Osteoblast (primary cell): ENCODE measurements at regions not wholly inside any gene's neighbourhood (a gene's known extent, or its start where the extent isn't known, plus 50 kb on each side); places are given as distances from the start of the nearest gene placed in this dataset.

ENCODE experiments used
- DNase-seq: peaks from one replicate; pipeline ENCODE4 v3.0.0; 2011; ENCODE audit warnings: low spot score, mixed read lengths; ENCODE audit not compliant: insufficient read length; ENCODE audit errors: missing footprints
- H2AFZ ChIP-seq: 2 replicates; pipeline ENCODE4 v1.6.0; 2011; ENCODE audit warnings: mild to moderate bottlenecking, low read length
- H3K27ac ChIP-seq: 2 replicates; pipeline ENCODE4 v1.5.1; 2011; ENCODE audit warnings: mild to moderate bottlenecking, low read depth, low read length, moderate library complexity
- H3K27me3 ChIP-seq: 2 replicates; pipeline ENCODE4 v1.6.0; 2012; ENCODE audit warnings: mild to moderate bottlenecking, control low read depth, inconsistent platforms, low read length, moderate library complexity; ENCODE audit not compliant: insufficient read depth
- H3K36me3 ChIP-seq: 2 replicates; pipeline ENCODE4 v1.5.1; 2011; ENCODE audit warnings: mild to moderate bottlenecking, low read length, control low read depth, moderate library complexity; ENCODE audit not compliant: insufficient read depth
- H3K4me1 ChIP-seq: 2 replicates; pipeline ENCODE4 v1.5.1; 2011; ENCODE audit warnings: mild to moderate bottlenecking, low read length, control low read depth, moderate library complexity; ENCODE audit not compliant: insufficient read depth
- H3K4me2 ChIP-seq: 2 replicates; pipeline ENCODE4 v1.6.0; 2011; ENCODE audit warnings: mild to moderate bottlenecking, low read length; ENCODE audit not compliant: insufficient read depth
- H3K4me3 ChIP-seq: fragments of 200-600 bp; sonication (generic); 3 replicates; pipeline ENCODE4 v1.5.1; 2012; ENCODE audit warnings: mild to moderate bottlenecking, low read length, inconsistent platforms; ENCODE audit not compliant: insufficient read depth
- H3K79me2 ChIP-seq: 2 replicates; pipeline ENCODE4 v1.6.0; 2012; ENCODE audit warnings: mild to moderate bottlenecking, low read length, control low read depth, inconsistent platforms; ENCODE audit not compliant: insufficient read depth
- H3K9me3 ChIP-seq: 2 replicates; pipeline ENCODE4 v1.5.1; 2011; ENCODE audit warnings: low read depth, low read length, control low read depth
- H4K20me1 ChIP-seq: 2 replicates; pipeline ENCODE4 v1.6.0; 2012; ENCODE audit warnings: mild to moderate bottlenecking, low read length, control low read depth; ENCODE audit not compliant: insufficient read depth
- TF ChIP-seq, protein P1 (sequence below): IDR thresholded peaks from 2 replicates; pipeline ENCODE4 v1.5.1; 2011; ENCODE audit warnings: mild to moderate bottlenecking, low read depth, low read length, moderate library complexity; ENCODE audit errors: extremely low read depth

DNA sequence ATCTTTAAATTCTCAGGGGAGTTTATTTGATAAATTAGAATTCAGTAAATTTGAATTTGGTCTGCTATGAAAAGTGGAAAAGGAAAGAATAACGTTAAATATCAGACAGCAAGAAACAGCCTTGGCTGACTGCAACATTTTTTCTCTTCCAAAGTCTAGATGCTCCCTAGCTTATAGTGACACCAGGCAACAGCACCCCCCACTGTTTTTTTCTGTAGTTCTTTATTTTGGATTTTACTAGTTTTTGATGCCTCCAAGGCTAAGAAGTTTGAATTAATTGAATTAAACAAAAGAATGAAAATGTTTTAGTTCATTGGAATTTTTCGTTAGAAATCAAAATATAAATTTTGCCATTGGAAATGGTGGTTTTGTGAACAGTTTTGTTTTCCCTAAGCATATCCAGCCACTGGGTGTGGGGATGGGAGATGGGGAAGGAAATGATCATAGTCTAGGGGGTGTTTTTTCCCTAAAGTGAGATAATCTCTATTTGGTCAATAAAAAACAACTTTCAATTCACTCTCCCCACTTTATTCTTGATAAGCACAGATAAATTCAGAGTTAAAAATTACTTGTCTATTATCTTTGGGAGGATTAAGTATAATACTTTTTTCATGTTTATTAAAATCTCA is 199.3 kb upstream of the CD180 start:
- H3K4me3 ChIP-seq = no peak overlapping the region
- DNase-seq = no peak
- no peak overlapping the region for H2AFZ ChIP-seq

DNA sequence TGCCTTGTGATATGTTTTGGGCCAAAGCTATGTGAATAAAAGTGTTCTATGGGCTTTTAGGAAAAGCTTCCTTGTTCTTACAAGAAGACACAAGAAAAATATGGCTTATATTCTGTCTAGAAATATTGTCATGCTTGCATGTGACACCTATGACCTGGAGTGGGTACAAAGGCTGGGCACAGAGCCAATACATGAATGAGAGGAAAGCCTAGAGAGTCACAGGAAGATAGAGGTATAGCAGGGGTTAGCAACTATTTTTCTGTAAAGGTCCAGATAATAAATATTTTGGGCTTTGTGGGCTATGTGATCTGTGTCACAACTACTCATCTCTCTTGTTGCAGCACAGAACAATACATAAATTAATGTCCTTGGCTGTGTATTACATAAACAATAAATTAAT is 196.6 kb upstream of the CD180 start:
- no peaks in the 10 kb centered on the region for H3K36me3 ChIP-seq
- no peaks in the 10 kb centered on the region for H3K27me3 ChIP-seq
- H3K4me2 ChIP-seq = no peak overlapping the region
- DNase-seq = no peak
- H2AFZ ChIP-seq = no peak overlapping the region
- no peaks in the 10 kb centered on the region for H3K79me2 ChIP-seq
- no peaks in the 10 kb centered on the region for H3K9me3 ChIP-seq
- no peak overlapping the region for H3K4me3 ChIP-seq
- no peaks in the 10 kb centered on the region for H4K20me1 ChIP-seq
- no peak overlapping the region for H3K27ac ChIP-seq
- no peaks in the 10 kb centered on the region for H3K4me1 ChIP-seq
- TF ChIP-seq, protein P1, sequence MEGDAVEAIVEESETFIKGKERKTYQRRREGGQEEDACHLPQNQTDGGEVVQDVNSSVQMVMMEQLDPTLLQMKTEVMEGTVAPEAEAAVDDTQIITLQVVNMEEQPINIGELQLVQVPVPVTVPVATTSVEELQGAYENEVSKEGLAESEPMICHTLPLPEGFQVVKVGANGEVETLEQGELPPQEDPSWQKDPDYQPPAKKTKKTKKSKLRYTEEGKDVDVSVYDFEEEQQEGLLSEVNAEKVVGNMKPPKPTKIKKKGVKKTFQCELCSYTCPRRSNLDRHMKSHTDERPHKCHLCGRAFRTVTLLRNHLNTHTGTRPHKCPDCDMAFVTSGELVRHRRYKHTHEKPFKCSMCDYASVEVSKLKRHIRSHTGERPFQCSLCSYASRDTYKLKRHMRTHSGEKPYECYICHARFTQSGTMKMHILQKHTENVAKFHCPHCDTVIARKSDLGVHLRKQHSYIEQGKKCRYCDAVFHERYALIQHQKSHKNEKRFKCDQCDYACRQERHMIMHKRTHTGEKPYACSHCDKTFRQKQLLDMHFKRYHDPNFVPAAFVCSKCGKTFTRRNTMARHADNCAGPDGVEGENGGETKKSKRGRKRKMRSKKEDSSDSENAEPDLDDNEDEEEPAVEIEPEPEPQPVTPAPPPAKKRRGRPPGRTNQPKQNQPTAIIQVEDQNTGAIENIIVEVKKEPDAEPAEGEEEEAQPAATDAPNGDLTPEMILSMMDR = no peak

More for the DNA sequence above, 199.3 kb upstream of the CD180 start:
- no peaks in the 10 kb centered on the region for H4K20me1 ChIP-seq
- H3K27ac ChIP-seq = no peak overlapping the region
- no peak overlapping the region for H3K4me2 ChIP-seq
- H3K27me3 ChIP-seq = no peaks in the 10 kb centered on the region
- no peaks in the 10 kb centered on the region for H3K9me3 ChIP-seq
- no peaks in the 10 kb centered on the region for H3K79me2 ChIP-seq
- H3K36me3 ChIP-seq = no peaks in the 10 kb centered on the region
- no peaks in the 10 kb centered on the region for H3K4me1 ChIP-seq
- TF ChIP-seq, protein P1 = no peak

DNA sequence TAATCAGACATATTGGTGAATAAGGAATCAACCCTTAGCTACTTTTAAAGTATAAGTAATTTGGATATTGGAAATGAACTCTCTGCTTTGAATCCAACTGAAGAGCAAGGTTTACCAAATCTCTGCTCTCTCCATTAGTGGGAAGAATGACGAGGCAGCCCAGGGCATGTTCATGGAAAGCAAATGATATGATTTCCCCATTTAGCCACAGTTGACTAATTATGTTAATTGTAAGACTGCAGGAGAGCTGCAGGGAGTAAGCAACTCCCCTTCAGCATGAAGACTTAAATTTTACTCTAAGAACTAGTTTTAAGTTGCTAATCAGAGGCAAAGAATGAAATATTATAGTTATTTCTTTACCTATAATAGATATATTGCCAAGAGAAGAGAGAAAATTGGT is 194.3 kb upstream of the CD180 start:
- Histone ChIP-seq H3K4me3 (no peak overlapping the region), H3K4me1 (no peaks in the 10 kb centered on the region), H3K9me3 (no peaks in the 10 kb centered on the region), H4K20me1 (no peaks in the 10 kb centered on the region), H3K27me3 (no peaks in the 10 kb centered on the region), H3K27ac (no peak overlapping the region), H3K4me2 (no peak overlapping the region), H3K36me3 (no peaks in the 10 kb centered on the region), H2AFZ (no peak overlapping the region), H3K79me2 (no peaks in the 10 kb centered on the region)
- DNase-seq = no peak
- TF ChIP-seq, protein P1 = no peak

DNA sequence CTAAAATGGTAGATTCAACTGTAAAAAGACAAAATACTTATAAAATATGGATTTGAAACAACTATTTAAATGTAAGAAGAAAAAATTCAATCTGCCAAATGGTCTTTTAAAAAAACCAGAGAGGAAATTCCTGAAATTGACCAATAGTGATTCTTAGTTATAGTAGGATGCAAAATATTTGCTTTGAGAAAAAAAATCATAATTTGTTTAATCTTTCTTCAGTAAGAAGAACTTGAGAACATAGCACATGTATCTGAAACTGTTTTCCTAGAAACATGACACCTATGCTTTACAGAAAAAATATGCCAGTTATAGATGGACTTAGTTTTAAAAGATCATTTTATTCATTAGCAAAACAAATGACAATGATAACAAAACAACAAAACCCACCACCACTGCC is 186.9 kb upstream of the CD180 start:
- Histone ChIP-seq H3K79me2 (no peaks in the 10 kb centered on the region), H3K4me1 (no peaks in the 10 kb centered on the region), H2AFZ (no peak overlapping the region), H3K4me2 (no peak overlapping the region), H3K4me3 (no peak overlapping the region), H3K27me3 (no peaks in the 10 kb centered on the region), H4K20me1 (no peaks in the 10 kb centered on the region), H3K9me3 (no peaks in the 10 kb centered on the region), H3K36me3 (no peaks in the 10 kb centered on the region), H3K27ac (no peak overlapping the region)
- peak; percentile 11 for DNase-seq
- TF ChIP-seq, protein P1 = no peak
